GM19328 (cell line): ENCODE measurements at regions not wholly inside any gene's neighbourhood (a gene's known extent, or its start where the extent isn't known, plus 50 kb on each side); places are given as distances from the start of the nearest gene placed in this dataset.

Experiments
- ATAC-seq: cut with Tn5 transposase; IDR thresholded peaks from one replicate; pipeline ENCODE4 v1.9.1; 2021; ENCODE audit warnings: mild to moderate bottlenecking, moderate library complexity; ENCODE audit not compliant: unreplicated experiment

GRCh38 chr17:68749349-68750207 lies 148.4 kb upstream of the FAM20A start:
- no peak for ATAC-seq

GRCh38 chr17:68748381-68748780 lies 147.2 kb upstream of the FAM20A start:
- ATAC-seq = no peak

GRCh38 chr17:68740555-68741447 lies 139.6 kb upstream of the FAM20A start:
- no peak for ATAC-seq

- no peak for ATAC-seq
Observed at GRCh38 chr17:68737761-68738443, 136.7 kb upstream of the FAM20A start.

GRCh38 chr17:68734931-68735330 lies 133.8 kb upstream of the FAM20A start:
- ATAC-seq = no peak

- ATAC-seq = no peak
Observed at GRCh38 chr17:68734187-68734900, 133.2 kb upstream of the FAM20A start.

GRCh38 chr17:68733241-68734176 lies 132.3 kb upstream of the FAM20A start:
- ATAC-seq = no peak

- ATAC-seq = no peak
Observed at GRCh38 chr17:68732301-68732749, 131.2 kb upstream of the FAM20A start.

GRCh38 chr17:68731465-68731864 lies 130.3 kb upstream of the FAM20A start:
- ATAC-seq = no peak

- ATAC-seq = no peak
Observed at GRCh38 chr17:68719431-68719830, 118.3 kb upstream of the FAM20A start.

GRCh38 chr17:68718926-68719325 lies 117.8 kb upstream of the FAM20A start:
- no peak for ATAC-seq

- ATAC-seq = no peak
Observed at GRCh38 chr17:68718465-68718864, 117.3 kb upstream of the FAM20A start.

- no peak for ATAC-seq
Observed at GRCh38 chr17:68714676-68715075, 113.5 kb upstream of the FAM20A start.

- ATAC-seq = no peak
Observed at GRCh38 chr17:68711858-68712257, 110.7 kb upstream of the FAM20A start.

- no peak for ATAC-seq
Observed at GRCh38 chr17:68710976-68711375, 109.8 kb upstream of the FAM20A start.

GRCh38 chr17:68710035-68710780 lies 109.0 kb upstream of the FAM20A start:
- no peak for ATAC-seq

- ATAC-seq = no peak
Observed at GRCh38 chr17:68709461-68709860, 108.3 kb upstream of the FAM20A start.

GRCh38 chr17:68707031-68707430 lies 105.9 kb upstream of the FAM20A start:
- ATAC-seq = no peak
